HG03558 (cell line): ENCODE measurements at regions not wholly inside any gene's neighbourhood (a gene's known extent, or its start where the extent isn't known, plus 50 kb on each side); places are given as distances from the start of the nearest gene placed in this dataset.
A peak's percentile ranks its signal among the peaks of the same experiment; 100 is the strongest.
"Not testable (repeated sequence)": the region's sequence is repeated elsewhere in the genome, so short reads cannot be mapped to it uniquely, and the experiment has no call there.

ENCODE experiments used
- ATAC-seq: cut with Tn5 transposase; IDR thresholded peaks from one replicate; pipeline ENCODE4 v1.9.1; 2021; ENCODE audit warnings: moderate number of reproducible peaks; ENCODE audit not compliant: unreplicated experiment; ENCODE audit errors: extremely low read depth

- ATAC-seq, result peak; percentile 49
These were observed 174.4 kb upstream of the THBS1 start for GRCh38 chr15:39406485-39406884.

DNA sequence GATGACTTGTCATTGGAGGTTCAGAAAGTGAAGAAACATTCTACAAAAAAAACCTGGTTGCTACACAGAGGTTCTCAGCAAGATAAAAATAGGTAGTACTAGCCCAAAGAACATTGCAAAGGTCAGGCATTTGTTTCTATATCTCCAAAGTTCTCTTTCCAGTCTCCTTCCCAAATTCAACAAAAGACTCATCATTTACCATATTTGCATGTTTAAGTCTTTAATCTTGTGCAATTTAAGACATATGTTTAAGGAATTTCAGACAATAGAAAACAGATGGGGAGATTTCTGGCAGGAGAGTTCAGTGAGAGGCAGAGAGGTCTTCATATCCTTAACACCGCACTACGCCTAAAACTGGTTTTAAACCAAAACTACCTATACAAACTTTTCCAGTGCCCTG lies 173.8 kb upstream of the THBS1 start:
- no peak for ATAC-seq

- no peak for ATAC-seq
These were observed 170.9 kb upstream of the THBS1 start for GRCh38 chr15:39409876-39410530.

GRCh38 chr15:39411102-39411989 lies 169.5 kb upstream of the THBS1 start:
- peak; percentile 84 for ATAC-seq

DNA sequence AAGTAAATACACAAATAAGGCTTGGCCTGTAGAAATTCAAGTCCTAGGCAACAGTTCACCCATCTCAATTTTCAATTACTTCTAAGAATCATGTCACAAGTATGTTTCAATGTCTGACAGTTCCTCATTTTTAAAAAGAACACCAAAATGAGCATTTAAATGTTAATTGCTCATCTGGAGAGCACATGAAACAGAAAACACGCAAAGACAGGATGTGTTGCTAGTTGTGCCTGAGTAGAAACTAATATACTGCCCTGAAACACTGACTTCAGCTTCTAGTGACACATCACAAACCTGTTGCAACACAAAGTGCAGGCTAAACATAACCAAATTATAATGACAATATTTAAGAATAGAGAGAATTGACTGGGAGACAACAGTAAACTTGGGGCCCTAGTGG lies 167.3 kb upstream of the THBS1 start:
- ATAC-seq, result no peak

- no peak for ATAC-seq
These were observed 166.7 kb upstream of the THBS1 start for GRCh38 chr15:39414201-39414600.

DNA sequence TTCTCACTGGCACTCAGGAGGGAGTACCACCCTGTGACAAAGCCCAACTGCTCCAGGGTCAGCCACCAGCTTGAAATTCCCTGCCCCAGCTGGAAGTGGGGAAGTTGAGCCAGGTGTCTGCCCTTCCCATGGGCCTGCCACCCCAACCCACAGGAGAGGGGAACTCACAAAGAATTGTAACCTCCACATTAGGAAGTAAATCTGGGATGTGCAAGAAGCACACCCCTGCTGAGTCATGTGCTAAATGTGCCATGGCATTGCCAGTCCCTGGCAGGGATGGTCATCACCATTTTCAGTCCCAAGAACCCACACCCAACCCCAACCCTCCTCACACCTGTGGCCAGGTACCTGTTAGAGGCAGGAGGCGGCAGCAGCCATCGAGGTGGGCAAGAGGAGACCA lies 165.2 kb upstream of the THBS1 start:
- ATAC-seq, result no peak

- ATAC-seq, result no peak
These were observed 164.6 kb upstream of the THBS1 start for GRCh38 chr15:39416258-39416657.

- no peak for ATAC-seq
These were observed 163.3 kb upstream of the THBS1 start for GRCh38 chr15:39417366-39418134.

- ATAC-seq, result no peak
These were observed 161.2 kb upstream of the THBS1 start for GRCh38 chr15:39419651-39420050.

DNA sequence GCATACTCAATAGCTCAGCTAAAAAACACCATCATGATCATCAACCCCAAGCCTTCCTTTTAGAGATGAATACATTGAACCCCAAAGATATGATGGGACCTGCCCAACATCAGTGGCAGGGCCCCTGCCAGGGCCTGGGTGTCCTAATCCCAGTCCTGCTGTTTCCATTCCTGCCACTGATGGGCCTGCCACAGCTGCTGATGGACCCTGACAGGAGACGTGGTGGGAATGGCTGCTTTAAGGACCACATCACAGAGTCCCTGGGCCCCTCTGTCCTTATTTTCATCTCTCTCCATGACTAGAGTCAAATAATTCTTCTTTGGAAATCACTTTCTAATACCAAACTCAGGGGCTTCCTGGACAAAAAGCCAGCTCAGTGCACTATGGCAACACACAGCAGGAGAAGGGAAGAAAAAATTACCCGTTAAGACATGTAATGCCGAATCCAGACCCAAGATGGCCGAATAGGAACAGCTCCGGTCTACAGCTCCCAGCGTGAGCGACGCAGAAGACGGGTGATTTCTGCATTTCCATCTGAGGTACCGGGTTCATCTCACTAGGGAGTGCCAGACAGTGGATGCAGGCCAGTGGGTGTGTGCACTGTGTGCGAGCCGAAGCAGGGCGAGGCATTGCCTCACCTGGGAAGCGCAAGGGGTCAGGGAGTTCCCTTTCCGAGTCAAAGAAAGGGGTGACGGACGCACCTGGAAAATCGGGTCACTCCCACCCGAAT lies 160.6 kb upstream of the THBS1 start:
- ATAC-seq, result not testable (repeated sequence)

DNA sequence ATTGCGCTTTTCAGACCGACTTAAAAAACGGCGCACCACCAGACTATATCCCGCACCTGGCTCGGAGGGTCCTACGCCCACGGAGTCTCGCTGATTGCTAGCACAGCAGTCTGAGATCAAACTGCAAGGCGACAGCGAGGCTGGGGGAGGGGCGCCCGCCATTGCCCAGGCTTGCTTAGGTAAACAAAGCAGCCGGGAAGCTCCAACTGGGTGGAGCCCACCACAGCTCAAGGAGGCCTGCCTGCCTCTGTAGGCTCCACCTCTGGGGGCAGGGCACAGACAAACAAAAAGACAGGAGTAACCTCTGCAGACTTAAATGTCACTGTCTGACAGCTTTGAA lies 160.1 kb upstream of the THBS1 start:
- ATAC-seq, result not testable (repeated sequence)

DNA sequence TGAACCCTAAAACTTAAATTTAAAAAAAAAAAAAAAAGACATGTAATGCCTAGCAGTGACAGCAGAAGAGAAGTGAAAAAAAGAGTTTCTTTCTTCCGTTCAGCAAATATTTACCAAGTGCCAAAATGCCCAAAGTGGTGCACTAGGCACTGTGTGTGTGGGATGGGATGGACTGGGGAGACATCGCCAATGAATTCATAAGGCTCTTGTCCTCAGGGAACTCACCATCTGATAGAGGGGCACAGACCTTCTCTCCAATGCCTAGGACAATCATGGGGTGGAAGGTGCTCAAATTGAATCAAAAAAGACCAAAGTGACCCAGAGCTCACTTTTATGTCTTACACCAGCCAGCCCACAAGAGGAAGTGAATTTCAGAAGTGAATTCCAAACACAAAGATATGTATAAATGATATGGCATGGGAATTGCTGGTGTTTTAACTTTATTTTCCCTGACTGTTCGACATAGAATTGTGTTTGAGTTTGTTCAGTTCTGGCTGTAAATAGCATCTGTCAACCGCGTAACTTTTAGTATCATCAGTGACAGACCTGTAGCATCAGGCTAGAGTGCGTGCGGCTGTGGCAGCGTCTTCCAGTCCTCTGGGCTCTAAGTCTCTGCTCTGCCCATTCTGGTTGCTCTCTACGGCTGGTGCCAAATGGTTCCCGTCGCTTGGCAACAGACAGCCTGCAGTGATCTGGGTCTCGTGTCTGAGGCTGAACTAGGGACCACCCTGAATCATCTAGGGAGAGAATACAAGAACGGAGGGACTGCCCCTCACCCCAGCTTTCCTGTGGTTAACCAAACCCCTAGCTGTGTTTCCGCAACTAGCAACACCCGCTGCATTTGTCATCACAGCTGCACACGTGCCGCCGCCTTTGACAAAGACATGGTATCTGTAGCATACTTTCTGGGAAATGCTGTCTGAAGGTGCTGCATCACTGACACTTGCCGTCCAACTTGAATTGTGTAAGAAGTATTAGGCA lies 154.0 kb upstream of the THBS1 start:
- peak; percentile 85 for ATAC-seq

GRCh38 chr15:39427705-39428104 lies 153.2 kb upstream of the THBS1 start:
- ATAC-seq, result no peak

GRCh38 chr15:39429898-39430357 lies 151.0 kb upstream of the THBS1 start:
- no peak for ATAC-seq

DNA sequence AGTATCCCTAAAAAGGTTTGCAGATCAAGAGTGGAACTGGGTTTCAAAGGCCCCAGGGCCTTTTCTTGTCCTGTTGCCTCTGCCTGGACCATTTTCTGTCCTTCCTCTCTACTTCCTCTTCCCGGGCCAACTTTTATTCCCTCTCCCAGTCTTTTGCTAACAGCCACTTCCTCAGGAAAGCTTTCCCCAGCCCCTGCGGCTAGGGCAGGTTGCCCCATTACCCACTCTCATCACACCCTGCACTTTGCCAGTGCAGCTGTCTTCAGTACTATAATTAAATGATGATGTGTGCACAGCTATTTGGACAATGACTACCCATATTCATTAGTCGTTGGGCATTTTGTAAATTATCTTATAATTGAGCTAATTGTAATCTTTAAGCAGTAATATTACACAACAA lies 150.5 kb upstream of the THBS1 start:
- ATAC-seq, result no peak

DNA sequence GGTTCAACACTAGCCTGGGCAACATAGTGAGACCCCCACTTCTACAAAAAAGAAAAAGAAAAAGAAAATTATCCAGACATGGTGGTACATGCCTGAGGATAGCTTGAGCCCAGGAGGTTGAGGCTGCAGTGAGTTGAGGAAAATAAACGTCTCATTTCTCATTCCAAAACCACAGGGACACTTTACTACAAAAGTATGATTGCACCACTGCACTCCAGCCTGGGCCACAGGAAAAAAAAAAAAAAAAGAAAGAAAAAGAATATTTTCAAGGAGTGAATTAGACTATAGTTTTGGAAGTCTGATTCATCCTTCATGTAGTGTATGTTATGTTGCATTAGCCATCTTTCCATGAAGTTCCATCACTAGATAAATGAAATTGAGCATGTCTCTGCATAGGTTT lies 149.5 kb upstream of the THBS1 start:
- ATAC-seq, result no peak

DNA sequence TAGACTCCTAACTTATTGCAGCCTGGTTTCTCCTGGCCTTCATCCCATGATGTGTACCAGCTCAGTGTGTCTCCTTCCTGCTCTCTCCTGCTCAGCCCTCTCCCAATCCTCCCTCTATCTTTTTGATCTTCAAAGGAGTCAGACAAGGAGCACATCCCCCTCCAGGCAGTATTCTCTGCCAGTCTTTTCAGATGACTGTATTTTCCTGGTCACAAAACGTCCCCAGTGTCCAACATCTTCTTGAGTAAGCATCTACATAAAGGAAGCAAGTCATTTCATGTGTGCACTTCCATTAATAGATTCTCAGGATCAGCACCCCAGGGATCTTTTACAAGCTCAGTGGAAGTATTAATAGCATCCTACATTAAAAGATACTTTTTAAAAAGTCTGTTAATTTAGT lies 148.9 kb upstream of the THBS1 start:
- no peak for ATAC-seq

GRCh38 chr15:39432912-39433348 lies 147.9 kb upstream of the THBS1 start:
- ATAC-seq, result no peak
